PC-9 (cell line): ENCODE measurements at regions not wholly inside any gene's neighbourhood (a gene's known extent, or its start where the extent isn't known, plus 50 kb on each side); places are given as distances from the start of the nearest gene placed in this dataset.

Source experiments
- EZH2 ChIP-seq: fragments of 200-600 bp; sonication (generic); IDR thresholded peaks from 2 replicates; pipeline ENCODE4 v1.8.0; 2017; ENCODE audit warnings: antibody characterized with exemption, low read depth
- TF ChIP-seq, protein P1 (sequence below): fragments of 200-600 bp; sonication (generic); conservative IDR thresholded peaks from 2 replicates; pipeline ENCODE4 v1.6.1; 2017; ENCODE audit warnings: mixed run types, antibody characterized with exemption, mild to moderate bottlenecking, moderate library complexity

DNA sequence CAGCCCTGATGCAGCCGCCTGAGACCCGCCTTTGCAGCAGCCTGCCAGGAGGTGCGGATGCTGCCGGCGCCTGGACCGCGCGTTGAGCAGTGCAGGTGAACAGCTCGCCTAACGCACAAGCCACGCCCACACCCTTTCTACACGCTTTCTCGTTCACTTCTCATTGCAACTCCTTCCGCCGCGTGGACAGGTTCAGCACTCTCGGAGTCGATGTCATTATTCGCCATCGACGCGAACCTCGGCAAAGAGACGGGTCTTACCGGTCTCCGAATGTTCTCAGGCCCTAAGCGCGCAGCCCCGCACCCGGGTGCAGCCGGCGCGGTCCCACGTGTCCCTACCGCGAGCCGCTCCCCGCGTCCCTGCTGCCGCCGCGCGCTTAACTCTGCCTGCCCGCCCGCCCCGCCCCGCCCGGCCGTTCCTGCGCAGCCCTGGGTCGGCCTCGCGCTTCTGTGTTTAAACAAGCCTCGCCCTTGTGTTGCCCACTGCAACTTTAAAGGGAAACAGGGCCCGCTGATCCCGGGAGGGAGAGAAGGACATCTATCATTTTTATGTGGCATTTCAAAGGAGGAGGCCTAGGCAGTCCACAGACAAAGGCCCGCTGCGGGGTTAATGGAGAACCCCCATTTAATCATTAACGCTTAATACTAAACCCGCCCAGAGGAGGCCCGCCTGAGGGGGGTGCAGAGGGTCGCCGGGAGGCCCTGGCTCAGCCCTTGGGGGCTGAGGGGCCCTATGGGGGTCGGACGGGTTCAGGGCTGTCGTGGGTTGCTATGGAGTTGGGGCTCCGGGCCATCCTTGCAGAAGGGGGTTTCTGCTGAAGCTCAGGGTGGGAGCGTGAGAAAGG lies 128.5 kb downstream of the WDR11 start:
- TF ChIP-seq, protein P1, sequence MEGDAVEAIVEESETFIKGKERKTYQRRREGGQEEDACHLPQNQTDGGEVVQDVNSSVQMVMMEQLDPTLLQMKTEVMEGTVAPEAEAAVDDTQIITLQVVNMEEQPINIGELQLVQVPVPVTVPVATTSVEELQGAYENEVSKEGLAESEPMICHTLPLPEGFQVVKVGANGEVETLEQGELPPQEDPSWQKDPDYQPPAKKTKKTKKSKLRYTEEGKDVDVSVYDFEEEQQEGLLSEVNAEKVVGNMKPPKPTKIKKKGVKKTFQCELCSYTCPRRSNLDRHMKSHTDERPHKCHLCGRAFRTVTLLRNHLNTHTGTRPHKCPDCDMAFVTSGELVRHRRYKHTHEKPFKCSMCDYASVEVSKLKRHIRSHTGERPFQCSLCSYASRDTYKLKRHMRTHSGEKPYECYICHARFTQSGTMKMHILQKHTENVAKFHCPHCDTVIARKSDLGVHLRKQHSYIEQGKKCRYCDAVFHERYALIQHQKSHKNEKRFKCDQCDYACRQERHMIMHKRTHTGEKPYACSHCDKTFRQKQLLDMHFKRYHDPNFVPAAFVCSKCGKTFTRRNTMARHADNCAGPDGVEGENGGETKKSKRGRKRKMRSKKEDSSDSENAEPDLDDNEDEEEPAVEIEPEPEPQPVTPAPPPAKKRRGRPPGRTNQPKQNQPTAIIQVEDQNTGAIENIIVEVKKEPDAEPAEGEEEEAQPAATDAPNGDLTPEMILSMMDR = no peak
- no peak for TF ChIP-seq EZH2
